Duodenal mucosa (tissue), 2 donors: ENCODE measurements at regions not wholly inside any gene's neighbourhood (a gene's known extent, or its start where the extent isn't known, plus 50 kb on each side); places are given as distances from the start of the nearest gene placed in this dataset.

ENCODE experiments used
- H3K27ac ChIP-seq: one replicate; pipeline ENCODE4 v1.7.0; 2013; ENCODE audit warnings: low read depth, low read length
- H3K27me3 ChIP-seq, 2 donors: one replicate each; pipeline ENCODE4 v1.7.0; 2013; ENCODE audit warnings: low read length in 2 of 2, control low read depth in 1 of 2; ENCODE audit not compliant: insufficient read depth in 2 of 2, control insufficient read depth in 1 of 2
- H3K36me3 ChIP-seq, 2 donors: one replicate each; pipeline ENCODE4 v1.7.0; 2013; ENCODE audit warnings: low read length in 2 of 2, control low read depth in 1 of 2; ENCODE audit not compliant: insufficient read depth in 2 of 2, control insufficient read depth in 1 of 2
- H3K4me1 ChIP-seq, 2 donors: one replicate each; pipeline ENCODE4 v1.7.0; 2013; ENCODE audit warnings: low read length in 2 of 2, control low read depth in 1 of 2; ENCODE audit not compliant: insufficient read depth in 2 of 2, control insufficient read depth in 1 of 2
- H3K4me3 ChIP-seq, 2 donors: one replicate each; pipeline ENCODE4 v1.7.0; 2013; ENCODE audit warnings: low read length in 2 of 2, low read depth in 1 of 2
- H3K9ac ChIP-seq, 2 donors: one replicate each; pipeline ENCODE4 v1.7.0; 2013; ENCODE audit warnings: low read length in 2 of 2, low read depth in 1 of 2
- H3K9me3 ChIP-seq, 2 donors: one replicate each; pipeline ENCODE4 v1.7.0; 2013; ENCODE audit warnings: low read length in 2 of 2, control low read depth in 1 of 2; ENCODE audit not compliant: control insufficient read depth in 1 of 2

GRCh38 chr5:44868541-44868940 lies 59.8 kb downstream of the MRPS30 start:
- Histone ChIP-seq H3K9me3 (no peaks in the 10 kb centered on the region), H3K4me3 (no peak overlapping the region), H3K27ac (no peak overlapping the region), H3K4me1 (no peaks in the 10 kb centered on the region), H3K27me3 (no peaks in the 10 kb centered on the region), H3K9ac (no peak overlapping the region), H3K36me3 (no peaks in the 10 kb centered on the region)

DNA sequence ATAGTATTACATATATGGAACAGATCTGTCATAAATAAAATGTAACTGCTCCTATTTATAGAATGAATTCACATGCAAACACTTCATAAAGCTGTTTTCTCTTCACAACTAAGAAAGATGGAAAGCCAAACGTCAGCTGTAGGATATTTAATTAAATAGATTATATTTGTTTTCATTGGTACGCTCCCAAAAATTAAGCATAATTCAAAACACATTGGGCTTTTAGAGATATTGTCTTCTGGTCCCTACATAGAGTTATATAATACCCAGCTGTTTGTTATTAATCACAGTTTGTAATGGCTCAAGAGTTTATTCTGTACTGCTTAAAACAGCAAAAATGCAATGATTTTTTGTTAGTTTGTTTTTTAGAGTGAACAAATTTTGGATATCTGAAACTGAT lies 61.2 kb downstream of the MRPS30 start:
- Histone ChIP-seq H3K27ac (no peak overlapping the region), H3K9me3 (no peaks in the 10 kb centered on the region), H3K27me3 (no peaks in the 10 kb centered on the region), H3K4me3 (no peak overlapping the region), H3K4me1 (no peaks in the 10 kb centered on the region), H3K36me3 (no peaks in the 10 kb centered on the region), H3K9ac (no peak overlapping the region)

DNA sequence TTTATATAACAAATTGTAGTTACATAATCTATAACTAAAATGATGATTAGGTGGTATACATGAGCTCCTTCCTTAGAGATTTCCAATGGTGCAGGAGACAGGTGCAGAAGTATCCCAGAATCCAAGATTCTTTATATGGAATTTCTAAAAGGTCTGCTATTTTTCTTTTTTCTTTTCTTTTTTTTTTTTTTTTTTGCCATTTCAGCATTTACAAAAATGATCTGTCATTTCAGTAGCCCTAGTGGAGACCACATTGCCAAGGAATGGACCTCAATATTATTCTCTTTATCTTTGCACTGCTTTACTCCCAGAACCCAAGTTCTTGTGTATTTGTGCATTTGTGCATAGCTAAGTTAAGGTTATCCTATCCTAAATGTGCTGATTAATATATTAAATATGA lies 61.7 kb downstream of the MRPS30 start:
- no peaks in the 10 kb centered on the region for H3K27me3 ChIP-seq
- no peaks in the 10 kb centered on the region for H3K36me3 ChIP-seq
- H3K4me1 ChIP-seq = no peaks in the 10 kb centered on the region
- no peak overlapping the region for H3K9ac ChIP-seq
- no peak overlapping the region for H3K27ac ChIP-seq
- no peak overlapping the region for H3K4me3 ChIP-seq
- no peaks in the 10 kb centered on the region for H3K9me3 ChIP-seq

DNA sequence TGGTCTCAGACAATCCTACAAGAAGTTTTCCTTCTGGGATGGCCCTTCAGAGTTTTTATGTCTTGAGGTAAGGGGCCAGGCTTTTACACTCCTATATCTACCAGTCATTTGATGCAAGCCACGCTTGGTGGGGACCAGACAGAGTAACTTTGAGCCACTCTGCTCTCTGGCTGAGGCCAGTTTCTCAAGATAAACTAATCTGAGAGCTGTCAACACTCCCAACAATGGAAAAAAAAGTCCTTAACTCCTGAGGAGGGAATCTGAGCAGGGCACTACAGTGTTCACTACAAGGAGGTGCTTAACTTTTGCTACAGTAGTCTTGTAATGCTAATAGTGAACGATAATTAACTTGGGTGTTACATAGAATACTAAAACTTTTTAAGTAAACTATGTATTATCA lies 62.7 kb downstream of the MRPS30 start:
- Histone ChIP-seq H3K27ac (no peak overlapping the region), H3K36me3 (no peaks in the 10 kb centered on the region), H3K9me3 (no peaks in the 10 kb centered on the region), H3K9ac (no peak overlapping the region), H3K27me3 (no peaks in the 10 kb centered on the region), H3K4me1 (no peaks in the 10 kb centered on the region), H3K4me3 (no peak overlapping the region)

DNA sequence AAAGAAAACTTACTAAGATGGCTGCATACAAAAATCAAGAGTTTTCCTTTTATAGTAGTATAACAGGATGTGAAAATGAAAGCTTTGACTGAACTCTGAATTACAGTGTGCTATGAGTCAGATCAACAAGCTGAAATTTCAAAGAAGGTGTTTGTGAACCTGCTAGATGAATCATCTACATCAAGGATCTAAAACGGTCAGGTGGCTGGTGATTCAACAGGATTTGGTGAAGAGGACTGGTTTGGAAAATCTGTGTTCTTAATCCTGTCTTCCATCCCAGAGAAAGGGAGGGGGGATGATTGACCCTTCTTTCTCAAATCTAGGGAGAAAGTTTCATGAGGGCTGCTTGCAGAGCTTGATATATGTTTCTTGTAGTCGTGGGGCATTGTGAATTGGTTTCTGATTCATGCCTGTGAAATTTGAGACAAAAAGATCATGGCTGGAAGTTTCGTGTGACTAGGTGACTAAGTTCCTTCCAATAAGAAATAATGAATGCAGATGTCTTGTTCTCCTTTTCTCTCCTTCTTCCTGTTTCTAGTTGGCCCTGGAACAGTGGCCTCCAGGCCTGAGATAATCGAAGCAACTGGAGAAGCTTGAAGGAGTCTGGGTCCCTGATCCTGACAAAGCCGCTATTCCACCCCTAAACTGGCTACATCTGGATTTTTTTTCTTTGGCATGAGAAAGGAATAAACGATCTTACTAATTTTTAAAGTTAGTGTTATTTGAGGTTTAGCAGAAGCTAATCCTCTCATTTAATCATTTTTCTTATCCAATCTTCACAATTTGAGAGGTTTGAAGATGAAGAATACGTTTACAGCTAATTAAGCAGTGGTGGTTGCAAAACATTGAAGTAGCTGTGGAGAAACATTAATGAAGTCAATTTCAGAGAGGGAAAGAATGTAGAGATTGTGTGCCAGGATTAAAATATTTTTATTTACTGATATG lies 67.2 kb downstream of the MRPS30 start:
- Histone ChIP-seq H3K36me3 (no peaks in the 10 kb centered on the region), H3K27me3 (no peaks in the 10 kb centered on the region), H3K9me3 (no peaks in the 10 kb centered on the region), H3K4me1 (no peaks in the 10 kb centered on the region), H3K27ac (no peak overlapping the region), H3K4me3 (no peak overlapping the region), H3K9ac (no peak overlapping the region)

GRCh38 chr5:44881266-44881665 lies 72.5 kb downstream of the MRPS30 start:
- no peaks in the 10 kb centered on the region for H3K27me3 ChIP-seq
- H3K9me3 ChIP-seq = peaks cover 6 to 7% of the 10 kb centered on the region in 2 donors
- no peaks in the 10 kb centered on the region for H3K36me3 ChIP-seq
- H3K4me3 ChIP-seq = no peak overlapping the region
- H3K9ac ChIP-seq = no peak overlapping the region
- H3K27ac ChIP-seq = no peak overlapping the region
- no peaks in the 10 kb centered on the region for H3K4me1 ChIP-seq

- H3K4me1 ChIP-seq = no peaks in the 10 kb centered on the region
- no peaks in the 10 kb centered on the region for H3K27me3 ChIP-seq
- no peaks in the 10 kb centered on the region for H3K36me3 ChIP-seq
- peaks cover 6 to 7% of the 10 kb centered on the region in 2 donors for H3K9me3 ChIP-seq
- no peak overlapping the region for H3K4me3 ChIP-seq
- no peak overlapping the region for H3K9ac ChIP-seq
- no peak overlapping the region for H3K27ac ChIP-seq
Observed at GRCh38 chr5:44884036-44884435, 75.3 kb downstream of the MRPS30 start.

DNA sequence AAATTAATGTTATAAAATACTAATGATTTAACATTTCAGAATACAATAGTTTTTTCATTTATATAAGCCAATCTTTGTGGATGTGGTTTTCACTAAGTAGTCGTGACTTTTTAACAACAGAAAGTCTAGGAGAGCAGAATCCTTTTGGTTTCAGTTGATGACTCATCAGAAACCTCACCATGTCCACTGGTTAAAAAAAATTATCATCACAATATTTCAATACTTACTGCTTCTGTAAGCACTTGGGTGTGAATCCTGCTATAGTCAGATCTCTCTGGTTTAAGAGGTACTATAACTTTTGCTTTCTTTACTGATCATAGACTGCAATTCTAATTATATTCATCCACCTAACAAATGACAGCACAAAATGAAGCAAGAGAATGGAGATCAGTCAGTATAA lies 77.2 kb downstream of the MRPS30 start:
- Histone ChIP-seq H3K9me3 (peaks cover 6 to 7% of the 10 kb centered on the region in 2 donors), H3K36me3 (no peaks in the 10 kb centered on the region), H3K9ac (no peak overlapping the region), H3K27me3 (no peaks in the 10 kb centered on the region), H3K4me1 (no peaks in the 10 kb centered on the region), H3K4me3 (no peak overlapping the region), H3K27ac (no peak overlapping the region)

DNA sequence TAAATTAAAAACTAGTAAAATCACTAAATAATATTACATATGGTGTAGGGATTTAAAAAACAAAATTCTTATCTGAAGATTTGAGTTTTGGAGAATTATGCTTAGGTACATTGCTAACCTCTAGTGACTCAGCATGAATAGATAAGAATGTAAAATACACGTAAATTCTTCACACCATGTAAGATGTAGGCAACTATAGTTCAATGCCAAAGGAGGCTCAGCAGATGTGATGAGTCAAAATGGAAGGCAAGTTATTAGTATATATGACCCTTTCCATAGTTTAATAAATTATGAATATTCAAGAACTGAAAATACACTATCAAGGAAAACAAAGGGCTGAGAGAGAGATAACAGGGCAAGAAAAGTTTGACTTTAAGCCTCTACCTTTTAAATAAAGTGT lies 79.0 kb downstream of the MRPS30 start:
- no peak overlapping the region for H3K27ac ChIP-seq

DNA sequence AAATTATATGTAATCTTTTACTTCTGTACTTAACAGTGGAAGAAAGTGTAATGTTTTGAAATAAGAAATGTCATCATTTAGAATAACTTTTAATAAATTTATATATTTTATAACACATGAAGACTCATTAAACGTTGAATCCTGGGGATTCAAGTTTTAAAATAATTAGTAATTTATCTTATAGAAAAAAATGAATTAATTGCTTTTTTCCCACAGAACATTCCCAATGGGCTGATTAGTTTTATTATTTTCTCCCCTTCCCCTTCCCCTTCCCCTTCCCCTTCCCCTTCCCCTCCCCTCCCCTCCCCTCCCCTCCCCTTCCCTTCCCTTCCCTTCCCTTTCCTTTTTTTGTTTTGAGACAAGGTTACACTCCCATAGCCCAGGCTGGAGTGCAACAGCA lies 79.7 kb downstream of the MRPS30 start:
- no peak overlapping the region for H3K4me3 ChIP-seq
- no peak overlapping the region for H3K9ac ChIP-seq
- H3K27ac ChIP-seq = no peak overlapping the region
- H3K36me3 ChIP-seq = no peaks in the 10 kb centered on the region
- H3K9me3 ChIP-seq = peaks cover 0 to 3% of the 10 kb centered on the region in 2 donors
- H3K4me1 ChIP-seq = no peaks in the 10 kb centered on the region
- no peaks in the 10 kb centered on the region for H3K27me3 ChIP-seq

More for the DNA sequence above, 79.0 kb downstream of the MRPS30 start:
- H3K4me3 ChIP-seq = no peak overlapping the region
- no peaks in the 10 kb centered on the region for H3K36me3 ChIP-seq
- no peaks in the 10 kb centered on the region for H3K4me1 ChIP-seq
- H3K9me3 ChIP-seq = peaks cover 6% of the 10 kb centered on the region in 2 donors
- H3K9ac ChIP-seq = no peak overlapping the region
- H3K27me3 ChIP-seq = no peaks in the 10 kb centered on the region
